Kidney (tissue), 13 donors: ENCODE measurements at regions not wholly inside any gene's neighbourhood (a gene's known extent, or its start where the extent isn't known, plus 50 kb on each side); places are given as distances from the start of the nearest gene placed in this dataset.
A peak's percentile ranks its signal among the peaks of the same experiment; 100 is the strongest.

Experiments used
- DNase-seq, 5 donors: peaks; one replicate each; pipeline ENCODE4 v3.0.0-alpha.2; 2013 to 2020
- FAIRE-seq: peaks from 2 replicates; lab custom pipeline; 2012; peaks lifted over from hg19 to GRCh38; lab: Jason Lieb, UNC
- H3K27ac ChIP-seq, 2 donors: one replicate each; pipeline ENCODE4 v1.7.0; 2013; ENCODE audit warnings: low read depth in 2 of 2, low read length in 2 of 2, inconsistent platforms in 1 of 2
- H3K27me3 ChIP-seq: one replicate; pipeline ENCODE4 v1.7.1; 2013; ENCODE audit warnings: low read length, inconsistent platforms; ENCODE audit not compliant: control insufficient read depth, insufficient read depth
- H3K36me3 ChIP-seq, 3 donors: one replicate each; pipeline versions ENCODE4 v1.7.0 to v1.7.1; 2013; ENCODE audit warnings: low read length in 3 of 3, control low read depth in 1 of 3, inconsistent platforms in 1 of 3; ENCODE audit not compliant: insufficient read depth in 3 of 3, control insufficient read depth in 2 of 3
- H3K4me1 ChIP-seq, 3 donors: one replicate each; pipeline versions ENCODE4 v1.7.0 to v1.7.1; 2013; ENCODE audit warnings: low read length in 3 of 3, inconsistent platforms in 1 of 3, low read depth in 1 of 3; ENCODE audit not compliant: control insufficient read depth in 2 of 3, insufficient read depth in 2 of 3
- H3K4me3 ChIP-seq, 3 donors: one replicate each; pipeline versions ENCODE4 v1.7.0 to v1.8.1; 2013; ENCODE audit warnings: low read length in 3 of 3, control low read depth in 1 of 3, inconsistent platforms in 1 of 3
- H3K9ac ChIP-seq, 3 donors: one replicate each; pipeline versions ENCODE4 v1.7.0 to v1.7.1; 2013; ENCODE audit warnings: low read length in 3 of 3, control low read depth in 1 of 3, inconsistent platforms in 1 of 3
- H3K9me3 ChIP-seq, 3 donors: one replicate each; pipeline versions ENCODE4 v1.7.0 to v1.7.1; 2013; ENCODE audit warnings: low read length in 3 of 3, control low read depth in 1 of 3, inconsistent platforms in 1 of 3; ENCODE audit not compliant: control insufficient read depth in 2 of 3, insufficient read depth in 1 of 3
- CTCF ChIP-seq: IDR thresholded peaks from 3 replicates; pipeline ENCODE4 v1.5.1; 2012; ENCODE audit warnings: mild to moderate bottlenecking, moderate library complexity, borderline replicate concordance; ENCODE audit not compliant: insufficient read depth; ENCODE audit errors: extremely low read depth
- intact Hi-C: fragments of 100-400 bp; cut with DNase I; formaldehyde crosslinking; loops from one replicate; pipeline ENCODE4 v1.11.1; 2022
- donor health status: control.
- donor health status: control.
- donor health status: control.
- donor health status: control.
- donor health status: control.
- donor health status: DM: yes; HTN: yes; CAD: no.
- donor health status: Normal renal cell carcinoma (clear cell type).

GRCh38 chr17:34726536-34727384 lies 147.4 kb downstream of the TMEM132E start:
- Histone ChIP-seq H3K27ac (no peak overlapping the region), H3K4me3 (no peak overlapping the region), H3K9me3 (no peaks in the 10 kb centered on the region), H3K9ac (no peak overlapping the region), H3K4me1 (no peaks in the 10 kb centered on the region), H3K27me3 (peaks cover 2% of the 10 kb centered on the region), H3K36me3 (no peaks in the 10 kb centered on the region)
- FAIRE-seq, result no peak
- DNase-seq, result peak in 1 of 5 donors; percentile 18
- TF ChIP-seq CTCF, result no peak
- intact Hi-C loops, result no loop called here

GRCh38 chr17:34725725-34726124 lies 146.3 kb downstream of the TMEM132E start:
- Histone ChIP-seq H3K27ac (no peak overlapping the region), H3K27me3 (peaks cover 2% of the 10 kb centered on the region), H3K36me3 (no peaks in the 10 kb centered on the region), H3K4me1 (no peaks in the 10 kb centered on the region), H3K4me3 (no peak overlapping the region), H3K9ac (no peak overlapping the region), H3K9me3 (no peaks in the 10 kb centered on the region)
- FAIRE-seq, result no peak
- intact Hi-C loops, result no loop called here
- no peak for TF ChIP-seq CTCF
- DNase-seq, result no peak

- Histone ChIP-seq H3K36me3 (no peaks in the 10 kb centered on the region), H3K4me3 (no peak overlapping the region), H3K27ac (no peak overlapping the region), H3K4me1 (no peaks in the 10 kb centered on the region), H3K27me3 (peaks cover 2% of the 10 kb centered on the region), H3K9me3 (no peaks in the 10 kb centered on the region), H3K9ac (no peak overlapping the region)
- peak in 1 of 5 donors; percentile 47 for DNase-seq
- FAIRE-seq, result no peak
- TF ChIP-seq CTCF, result no peak
- intact Hi-C loops, result no loop called here
Measured at GRCh38 chr17:34725008-34725407, 145.6 kb downstream of the TMEM132E start.
